Ramos (cell line): ENCODE measurements at regions not wholly inside any gene's neighbourhood (a gene's known extent, or its start where the extent isn't known, plus 50 kb on each side); places are given as distances from the start of the nearest gene placed in this dataset.

Source experiments
- in situ Hi-C: fragments of 300-500 bp; cut with MboI; formaldehyde crosslinking; loops from one replicate; pipeline ENCODE4 v1.14.3; 2022; ENCODE audit warnings: low sequenced_read_pairs; ENCODE audit not compliant: unreplicated experiment

- in situ Hi-C loops, result loop anchor here (25.0 kb wide), 2 partner anchors 484 to 709 kb away; no protein-coding TSS in a partner anchor
Observed at GRCh38 chr17:62121025-62121730, 56.1 kb upstream of the MED13 start.

GRCh38 chr17:62119373-62119772 lies 54.3 kb upstream of the MED13 start:
- in situ Hi-C loops, result loop anchor here (25.0 kb wide), 2 partner anchors 482 to 707 kb away; no protein-coding TSS in a partner anchor
